Adrenal gland (tissue), 9 donors: ENCODE measurements at regions not wholly inside any gene's neighbourhood (a gene's known extent, or its start where the extent isn't known, plus 50 kb on each side); places are given as distances from the start of the nearest gene placed in this dataset.
"Not testable (repeated sequence)": the region's sequence is repeated elsewhere in the genome, so short reads cannot be mapped to it uniquely, and the experiment has no call there.

ENCODE experiments used
- DNase-seq, 7 donors: peaks; one replicate each; pipeline ENCODE4 v3.0.0-alpha.2; 2019 to 2020
- H3K27ac ChIP-seq, 5 donors: fragments of 200-600 bp; sonication (generic) in 4 of 5; 1 replicate in 3 of 5; 2 replicates in 2 of 5; pipeline versions ENCODE4 v1.5.1 to v1.8.0; 2016 to 2020; ENCODE audit warnings: mild to moderate bottlenecking in 1 of 5
- H3K27me3 ChIP-seq: fragments of 200-600 bp; 2 replicates; pipeline ENCODE4 v1.8.0; 2021
- H3K36me3 ChIP-seq, 2 donors: fragments of 200-600 bp; replicated peaks in 1 of 2; 1 replicate in 1 of 2; 2 replicates in 1 of 2; pipeline versions ENCODE4 v1.5.1 to v1.8.0; 2018 to 2022
- H3K4me1 ChIP-seq, 2 donors: fragments of 200-600 bp; replicated peaks in 1 of 2; 1 replicate in 1 of 2; 2 replicates in 1 of 2; pipeline versions ENCODE4 v1.5.1 to v1.8.0; 2018 to 2021
- H3K4me3 ChIP-seq, 4 donors: fragments of 200-600 bp; sonication (generic) in 3 of 4; one replicate each; pipeline ENCODE4 v1.5.1; 2016 to 2018
- H3K9me3 ChIP-seq, 3 donors: fragments of 200-600 bp; sonication (generic) in 1 of 3; replicated peaks in 1 of 3; 1 replicate in 2 of 3; 2 replicates in 1 of 3; pipeline versions ENCODE4 v1.5.1 to v1.8.0; 2016 to 2021
- CTCF ChIP-seq, 6 experiments: fragments of 450-650 bp in 4 of 6; fragments of 200-600 bp in 2 of 6; sonication (generic) in 1 of 6; IDR thresholded peaks; 1 replicate in 5 of 6; 2 replicates in 1 of 6; pipeline versions ENCODE4 v1.5.1 to v1.8.0; 2016 to 2021; ENCODE audit warnings: antibody characterized with exemption in 6 of 6, mild to moderate bottlenecking in 2 of 6, moderate library complexity in 1 of 6
- POLR2A ChIP-seq, 2 donors: fragments of 450-650 bp; IDR thresholded peaks; one replicate each; pipeline ENCODE4 v1.6.1; 2017; ENCODE audit warnings: antibody characterized with exemption in 2 of 2, mild to moderate bottlenecking in 2 of 2, moderate library complexity in 1 of 2
- WGBS, 4 donors: extraction: QIAGEN DNeasy Blood & Tissue Kit in 2 of 4; methylation state at CpG; one replicate each; pipeline versions ENCODE4 v1.1.5 to v1.1.7; 2013 to 2017; 5-methylcytosine and 5-hydroxymethylcytosine counted together
- intact Hi-C, 2 donors: fragments of 100-400 bp; cut with DNase I; formaldehyde crosslinking; loops; one replicate each; pipeline versions ENCODE4 v1.14.1 to v1.15.0; 2022 to 2023
- donor health status: healthy with polysubstance abuse.
- donor health status: Bipolar disorder and iron deficiency.
- donor health status: DM: yes; HTN: yes; CAD: no.
- donor health status: DM: no; HTN: no; CAD: no.
- donor health status: DM: no; HTN: no; CAD: no.

DNA sequence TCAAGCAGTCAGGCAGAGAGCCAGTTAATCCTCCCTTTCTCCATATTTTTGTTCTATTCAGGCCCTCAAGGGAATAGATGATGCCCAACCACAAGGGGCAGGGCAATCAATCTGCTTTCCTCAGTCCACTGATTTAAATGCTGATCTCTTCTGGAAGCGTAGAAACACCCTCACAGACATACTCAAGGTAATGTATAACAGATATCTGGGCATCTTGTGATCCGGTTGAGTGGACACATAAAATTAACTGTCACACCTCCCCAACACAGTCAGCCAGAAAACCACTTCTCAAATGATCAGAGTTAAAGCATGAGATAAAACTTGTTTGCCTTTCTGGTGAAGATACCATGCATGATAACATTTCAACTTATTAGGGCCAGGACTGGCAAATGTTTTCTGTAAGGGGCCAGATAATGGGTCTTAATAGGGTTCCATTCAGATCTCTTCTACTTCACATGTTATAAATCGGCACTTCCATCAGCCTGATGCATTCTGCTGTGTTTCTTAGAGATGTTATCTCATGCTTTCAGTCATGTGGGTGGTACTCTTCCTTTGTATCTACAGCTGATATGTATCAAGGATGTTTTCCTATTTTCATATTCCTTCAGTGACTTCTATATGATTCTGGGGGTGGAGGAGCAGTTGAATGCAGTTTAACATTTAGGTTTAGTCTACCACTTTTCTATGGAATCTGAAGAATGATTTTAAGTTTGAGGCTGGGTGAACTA lies 58.9 kb upstream of the CNTLN start:
- Histone ChIP-seq H3K36me3 (no peaks in the 10 kb centered on the region), H3K27ac (no peak overlapping the region), H3K4me1 (no peaks in the 10 kb centered on the region), H3K9me3 (no peaks in the 10 kb centered on the region), H3K27me3 (no peaks in the 10 kb centered on the region), H3K4me3 (no peak overlapping the region)
- DNase-seq, result no peak
- WGBS, 4 donors, result 76 to 87% (median 79%) methylated on average over 3 of the region's 3 CpGs
- TF ChIP-seq POLR2A (IDR thresholded peaks at IDR 0.05), result no peak
- TF ChIP-seq CTCF (IDR thresholded peaks at IDR 0.05), result no peak
- intact Hi-C loops, result no loop called here

DNA sequence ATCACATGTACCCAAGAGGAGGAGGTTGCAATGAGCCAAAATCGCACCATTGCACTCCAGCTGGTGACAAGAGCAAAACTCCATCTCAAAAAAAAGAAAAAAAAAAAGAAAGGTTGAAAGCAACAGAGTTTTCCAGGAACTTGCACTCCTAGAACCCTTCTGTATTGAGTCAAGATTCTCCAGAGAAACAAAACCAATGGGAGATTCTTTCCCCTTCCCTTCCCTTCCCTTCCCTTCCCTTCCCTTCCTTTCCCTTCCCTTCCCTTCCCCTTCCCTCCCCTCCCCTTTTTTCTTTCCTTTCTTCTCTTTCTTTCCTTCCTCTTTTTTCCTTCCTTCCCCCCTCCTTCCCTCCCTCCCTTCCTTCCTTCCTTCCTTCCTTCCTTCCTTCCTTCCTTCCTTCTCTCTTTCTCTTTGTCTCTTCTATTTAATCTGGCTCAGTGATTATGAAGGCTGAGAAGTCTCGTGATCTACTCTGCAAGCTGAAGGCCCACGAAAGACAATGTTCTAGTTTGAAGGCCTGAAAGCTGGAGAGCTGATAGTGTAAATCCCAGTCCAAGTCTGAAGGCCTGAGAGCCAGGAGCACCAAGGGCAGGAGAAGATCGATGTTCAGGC lies 59.6 kb upstream of the CNTLN start:
- Histone ChIP-seq H3K27ac (no peak overlapping the region), H3K9me3 (no peaks in the 10 kb centered on the region), H3K36me3 (no peaks in the 10 kb centered on the region), H3K4me3 (no peak overlapping the region), H3K4me1 (no peaks in the 10 kb centered on the region), H3K27me3 (no peaks in the 10 kb centered on the region)
- intact Hi-C loops, result no loop called here
- WGBS, 4 donors, result 68 to 74% (median 71%) methylated on average over 4 of the region's 4 CpGs
- no peak for DNase-seq
- no peak for TF ChIP-seq CTCF (IDR thresholded peaks at IDR 0.05)
- no peak for TF ChIP-seq POLR2A (IDR thresholded peaks at IDR 0.05)

DNA sequence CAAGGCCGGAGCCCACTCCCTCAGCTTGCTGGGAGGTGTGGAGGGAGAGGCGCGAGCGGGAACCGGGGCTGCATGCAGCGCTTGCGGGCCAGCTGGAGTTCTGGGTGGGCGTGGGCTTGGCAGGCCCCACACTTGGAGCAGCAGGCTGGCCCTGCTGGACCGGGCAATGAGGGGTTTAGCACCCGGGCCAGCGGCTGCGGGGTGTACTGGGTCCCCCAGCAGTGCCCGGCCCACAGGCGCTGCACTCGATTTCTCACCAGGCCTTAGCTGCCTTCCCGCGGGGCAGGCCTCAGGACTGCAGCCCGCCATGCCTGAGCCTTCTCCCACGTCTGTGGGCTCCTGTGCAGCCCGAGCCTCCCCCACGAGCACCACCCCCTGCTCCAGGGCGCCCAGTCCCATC lies 62.3 kb upstream of the CNTLN start:
- H3K36me3 ChIP-seq, H3K4me3 ChIP-seq, H3K27ac ChIP-seq, intact Hi-C loops, DNase-seq, H3K9me3 ChIP-seq, H3K27me3 ChIP-seq, H3K4me1 ChIP-seq: not testable (repeated sequence)
- WGBS, 4 donors, result 80 to 100% (median 91%) methylated on average over 1 to 22 of the region's 22 CpGs

DNA sequence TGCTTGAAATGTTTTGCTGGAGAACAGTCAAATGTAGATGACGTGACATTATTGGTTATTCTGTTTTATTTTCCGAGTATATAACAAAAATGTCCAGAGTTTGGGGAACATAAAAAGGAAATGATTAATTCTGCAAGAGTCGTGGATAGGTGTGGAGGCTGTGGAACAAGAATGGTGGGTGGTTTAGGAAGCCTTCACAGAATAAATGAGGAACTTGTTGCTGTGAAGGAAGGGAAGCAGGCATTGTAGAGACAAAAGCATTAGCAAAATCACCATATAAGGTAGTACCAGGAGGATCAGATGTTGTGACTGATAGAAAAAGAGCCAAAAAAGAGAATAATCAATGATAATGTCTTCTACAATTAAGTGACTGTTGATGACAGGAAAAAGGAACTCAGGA lies 66.2 kb upstream of the CNTLN start:
- no peak for DNase-seq
- Histone ChIP-seq H3K4me3 (no peak overlapping the region), H3K36me3 (no peaks in the 10 kb centered on the region), H3K9me3 (no peaks in the 10 kb centered on the region), H3K27ac (no peak overlapping the region), H3K27me3 (no peaks in the 10 kb centered on the region), H3K4me1 (no peaks in the 10 kb centered on the region)
- WGBS, 4 donors, result 53 to 68% (median 55%) methylated on average over 3 of the region's 3 CpGs
- intact Hi-C loops, result no loop called here
- TF ChIP-seq CTCF (IDR thresholded peaks at IDR 0.05) (no peak), POLR2A (IDR thresholded peaks at IDR 0.05) (no peak)

- DNase-seq, result no peak
- 71 to 83% (median 78%) methylated on average over 1 of the region's 1 CpG for WGBS, 4 donors
- Histone ChIP-seq H3K27me3 (no peaks in the 10 kb centered on the region), H3K9me3 (no peaks in the 10 kb centered on the region), H3K27ac (no peak overlapping the region), H3K4me3 (no peak overlapping the region), H3K36me3 (no peaks in the 10 kb centered on the region), H3K4me1 (no peaks in the 10 kb centered on the region)
- TF ChIP-seq CTCF (IDR thresholded peaks at IDR 0.05), result no peak
- TF ChIP-seq POLR2A (IDR thresholded peaks at IDR 0.05), result no peak
- intact Hi-C loops, result no loop called here
Measured at GRCh38 chr9:17065062-17065461, 69.8 kb upstream of the CNTLN start.
